ENCODE measurements at regions not wholly inside any gene's neighbourhood (a gene's known extent, or its start where the extent isn't known, plus 50 kb on each side); places are given as distances from the start of the nearest gene placed in this dataset.
A peak's percentile ranks its signal among the peaks of the same experiment; 100 is the strongest.

GRCh38 chr20:6956574-6956973 lies 189.1 kb downstream of the BMP2 start:
- no peak for DNase-seq

- DNase-seq: no peak
These were observed 192.4 kb downstream of the BMP2 start for GRCh38 chr20:6959900-6960312.

- no peak for DNase-seq
These were observed 199.2 kb downstream of the BMP2 start for GRCh38 chr20:6966721-6967120.

- no peak for DNase-seq
These were observed 207.4 kb downstream of the BMP2 start for GRCh38 chr20:6974838-6975237.

GRCh38 chr20:6975311-6975710 lies 207.8 kb downstream of the BMP2 start:
- DNase-seq: no peak

GRCh38 chr20:6976106-6976900 lies 208.8 kb downstream of the BMP2 start:
- DNase-seq: peak; percentile 31

- no peak for DNase-seq
These were observed 212.1 kb downstream of the BMP2 start for GRCh38 chr20:6979621-6980020.

- no peak for DNase-seq
These were observed 225.5 kb downstream of the BMP2 start for GRCh38 chr20:6993011-6993410.

GRCh38 chr20:6993511-6993910 lies 226.0 kb downstream of the BMP2 start:
- DNase-seq: no peak

GRCh38 chr20:6994452-6994851 lies 227.0 kb downstream of the BMP2 start:
- DNase-seq: no peak

- no peak for DNase-seq
These were observed 231.4 kb downstream of the BMP2 start for GRCh38 chr20:6998909-6999308.

- no peak for DNase-seq
These were observed 231.9 kb downstream of the BMP2 start for GRCh38 chr20:6999381-6999780.

- DNase-seq: peak; percentile 10
These were observed 236.1 kb downstream of the BMP2 start for GRCh38 chr20:7003598-7003997.

- no peak for DNase-seq
These were observed 237.3 kb downstream of the BMP2 start for GRCh38 chr20:7004801-7005200.

- DNase-seq: no peak
These were observed 243.0 kb downstream of the BMP2 start for GRCh38 chr20:7010527-7010926.

- no peak for DNase-seq
These were observed 247.8 kb downstream of the BMP2 start for GRCh38 chr20:7015257-7015656.

GRCh38 chr20:7022597-7022996 lies 255.1 kb downstream of the BMP2 start:
- DNase-seq: no peak

- DNase-seq: no peak
These were observed 258.1 kb downstream of the BMP2 start for GRCh38 chr20:7025635-7026034.

GRCh38 chr20:7029019-7029418 lies 261.5 kb downstream of the BMP2 start:
- DNase-seq: no peak

GRCh38 chr20:7031222-7031621 lies 263.7 kb downstream of the BMP2 start:
- peak; percentile 4 for DNase-seq

GRCh38 chr20:7038029-7038428 lies 270.5 kb downstream of the BMP2 start:
- no peak for DNase-seq

GRCh38 chr20:7057611-7058010 lies 290.1 kb downstream of the BMP2 start:
- no peak for DNase-seq

GRCh38 chr20:7078804-7079203 lies 311.3 kb downstream of the BMP2 start:
- no peak for DNase-seq

- DNase-seq: no peak
These were observed 313.0 kb downstream of the BMP2 start for GRCh38 chr20:7080472-7080871.

- DNase-seq: no peak
These were observed 318.0 kb downstream of the BMP2 start for GRCh38 chr20:7085467-7085866.

Measured in hematopoietic multipotent progenitor cell treated with erythropoietin and hydrocortisone succinate and interleukin-3 and kit ligand, for 4 days (in vitro differentiated cells).